ENCODE measurements at regions not wholly inside any gene's neighbourhood (a gene's known extent, or its start where the extent isn't known, plus 50 kb on each side); places are given as distances from the start of the nearest gene placed in this dataset.
A peak's percentile ranks its signal among the peaks of the same experiment; 100 is the strongest.

DNA sequence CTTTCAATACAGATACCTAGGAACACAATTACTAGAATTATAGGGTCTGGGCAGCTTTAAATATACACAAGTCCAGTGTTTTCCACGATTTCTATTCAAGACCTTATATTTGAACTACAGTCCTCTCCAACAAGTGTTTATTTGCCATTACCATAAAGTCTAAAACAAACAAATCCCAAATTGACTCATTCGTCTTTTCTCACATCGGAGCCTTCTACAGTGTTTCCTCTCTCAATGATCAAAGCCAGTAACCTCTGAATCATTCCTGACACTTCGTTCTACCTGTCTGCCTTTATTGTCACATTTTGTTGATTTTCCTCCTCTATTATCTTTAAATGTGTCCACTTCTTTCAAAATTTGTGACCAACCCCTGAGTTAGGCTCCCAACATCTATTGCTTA is 1356.5 kb upstream of the SLC10A2 start:
- peak; percentile 32 for DNase-seq (ENCODE audit: low spot score)

DNA sequence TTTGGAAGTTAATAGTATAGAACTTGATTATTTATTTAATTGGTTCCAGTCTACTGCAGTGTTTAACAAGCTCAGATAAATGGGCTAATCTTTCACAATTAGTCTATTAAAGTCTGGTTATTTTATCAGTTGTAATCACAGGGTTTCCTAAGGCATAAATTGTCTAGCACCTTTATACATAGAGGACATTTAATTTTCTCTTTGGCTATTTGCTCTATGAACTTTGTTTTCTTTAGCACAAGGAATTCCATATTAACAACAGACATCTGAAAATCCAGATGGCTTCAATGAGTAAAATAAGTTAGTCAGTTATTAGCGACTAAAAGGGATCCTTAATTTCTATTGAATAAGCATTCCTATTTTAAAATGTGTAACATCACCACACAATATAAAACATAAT is 1350.8 kb upstream of the SLC10A2 start:
- no peak for DNase-seq (ENCODE audit: low spot score)

- peak; percentile 41 for DNase-seq (ENCODE audit: low spot score)
Observed at GRCh38 chr13:104414771-104415170, 1348.6 kb upstream of the SLC10A2 start.

GRCh38 chr13:104414181-104414580 is 1348.0 kb upstream of the SLC10A2 start:
- DNase-seq (ENCODE audit: low spot score), result no peak

- no peak for DNase-seq (ENCODE audit: low spot score)
Observed at GRCh38 chr13:104411141-104411765, 1345.0 kb upstream of the SLC10A2 start.

DNA sequence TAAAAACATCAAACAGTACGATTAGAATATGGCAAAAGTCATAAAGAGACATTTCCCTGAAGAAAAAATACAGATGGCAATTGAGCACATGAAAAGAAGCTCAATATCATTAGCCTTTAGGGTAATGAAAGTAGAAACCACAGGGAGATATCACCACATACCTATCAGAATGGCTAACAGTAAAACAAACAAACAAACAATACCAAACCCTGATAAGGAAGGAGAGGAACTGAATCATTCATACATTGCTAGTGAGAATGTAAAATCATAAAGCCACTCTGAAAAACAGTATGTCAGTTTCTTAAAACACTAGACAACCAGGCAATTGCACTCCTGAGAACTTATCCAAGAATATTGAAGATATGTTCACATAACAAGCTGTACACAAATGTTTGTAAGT is 1342.5 kb upstream of the SLC10A2 start:
- no peak for DNase-seq (ENCODE audit: low spot score)

GRCh38 chr13:104404325-104404724 is 1338.1 kb upstream of the SLC10A2 start:
- DNase-seq (ENCODE audit: low spot score), result no peak

DNA sequence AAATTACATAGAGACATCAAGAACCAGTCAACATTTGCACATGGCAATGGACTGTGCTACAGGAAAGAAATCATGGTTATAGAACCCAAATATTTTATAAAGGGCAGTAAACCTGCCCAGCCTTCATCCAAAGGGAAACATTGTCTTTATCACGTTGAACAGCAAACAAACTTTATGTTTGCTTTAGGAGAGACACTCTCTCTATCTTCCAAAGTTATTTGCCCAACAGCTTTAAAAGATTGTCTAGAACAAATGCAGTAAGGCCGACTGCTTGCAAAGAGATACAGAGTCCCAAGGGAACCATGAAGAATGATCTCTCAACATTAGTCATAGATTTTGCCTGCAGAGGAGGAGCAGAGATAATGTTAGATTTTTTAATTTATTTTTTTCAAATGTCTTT is 1323.5 kb upstream of the SLC10A2 start:
- no peak for DNase-seq (ENCODE audit: low spot score)

DNA sequence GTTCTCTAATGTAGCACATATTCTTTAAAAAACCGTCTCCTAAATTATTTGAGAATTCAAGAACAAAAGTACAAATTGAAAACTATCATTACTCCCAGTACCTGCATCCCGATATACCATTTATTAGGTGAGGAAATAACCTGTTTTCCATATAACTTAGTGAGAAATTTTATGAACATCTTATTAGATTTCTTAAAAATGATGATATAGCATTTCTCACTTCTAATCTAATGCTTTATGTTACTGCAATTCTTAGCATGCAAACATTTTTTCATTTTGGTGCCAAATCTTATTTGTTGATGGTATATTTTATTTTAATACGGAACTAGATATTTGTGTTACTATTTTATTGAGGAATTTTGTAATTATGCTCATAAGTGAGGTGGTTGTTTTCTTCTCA is 1321.3 kb upstream of the SLC10A2 start:
- DNase-seq (ENCODE audit: low spot score), result no peak

GRCh38 chr13:104385404-104385803 is 1319.2 kb upstream of the SLC10A2 start:
- peak; percentile 74 for DNase-seq (ENCODE audit: low spot score)

DNA sequence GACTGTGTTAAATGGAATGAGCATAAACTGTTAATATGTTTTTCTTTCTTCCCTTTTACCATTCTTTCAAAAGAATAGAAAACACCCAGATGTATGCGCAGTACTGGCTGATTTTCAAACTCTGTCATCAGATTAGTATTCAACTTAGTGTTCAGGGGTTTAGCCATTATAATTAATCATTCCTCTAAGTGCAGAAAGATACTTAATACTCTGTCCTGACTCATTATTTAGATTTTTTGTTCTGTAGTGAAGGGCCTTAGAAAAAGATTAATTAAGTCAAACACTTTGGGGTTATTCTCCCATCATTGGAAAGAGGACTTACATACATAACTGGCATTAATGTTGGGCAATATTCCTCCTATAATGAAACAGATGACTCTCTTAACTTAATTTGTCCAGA is 1316.7 kb upstream of the SLC10A2 start:
- DNase-seq (ENCODE audit: low spot score), result peak; percentile 76

GRCh38 chr13:104376588-104376987 is 1310.4 kb upstream of the SLC10A2 start:
- DNase-seq (ENCODE audit: low spot score), result no peak

- DNase-seq (ENCODE audit: low spot score), result no peak
Observed at GRCh38 chr13:104375614-104376013, 1309.4 kb upstream of the SLC10A2 start.

GRCh38 chr13:104372095-104372655 is 1306.0 kb upstream of the SLC10A2 start:
- no peak for DNase-seq (ENCODE audit: low spot score)

- DNase-seq (ENCODE audit: low spot score), result no peak
Observed at GRCh38 chr13:104365430-104365829, 1299.2 kb upstream of the SLC10A2 start.

- DNase-seq (ENCODE audit: low spot score), result no peak
Observed at GRCh38 chr13:104357672-104358354, 1291.6 kb upstream of the SLC10A2 start.

DNA sequence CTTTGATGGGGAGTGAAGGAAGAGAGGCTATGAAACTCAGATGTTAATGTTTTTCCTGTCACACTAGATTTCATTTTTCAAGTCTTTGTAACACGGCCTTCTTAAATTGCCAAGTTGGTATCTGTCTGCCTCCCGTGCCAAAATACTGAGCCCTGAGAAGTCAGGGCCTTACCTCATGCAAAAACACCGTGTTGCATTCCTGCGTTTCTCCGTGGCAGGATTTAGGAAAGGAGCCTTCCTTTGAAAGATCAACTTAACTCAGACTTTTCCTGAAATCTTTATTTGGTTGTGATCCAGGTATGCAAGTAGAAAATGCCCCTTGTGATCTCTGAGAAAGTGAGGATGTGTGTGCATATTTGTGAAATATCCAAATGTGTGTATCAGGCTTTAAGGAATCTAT is 1291.0 kb upstream of the SLC10A2 start:
- DNase-seq (ENCODE audit: low spot score), result peak; percentile 64

DNA sequence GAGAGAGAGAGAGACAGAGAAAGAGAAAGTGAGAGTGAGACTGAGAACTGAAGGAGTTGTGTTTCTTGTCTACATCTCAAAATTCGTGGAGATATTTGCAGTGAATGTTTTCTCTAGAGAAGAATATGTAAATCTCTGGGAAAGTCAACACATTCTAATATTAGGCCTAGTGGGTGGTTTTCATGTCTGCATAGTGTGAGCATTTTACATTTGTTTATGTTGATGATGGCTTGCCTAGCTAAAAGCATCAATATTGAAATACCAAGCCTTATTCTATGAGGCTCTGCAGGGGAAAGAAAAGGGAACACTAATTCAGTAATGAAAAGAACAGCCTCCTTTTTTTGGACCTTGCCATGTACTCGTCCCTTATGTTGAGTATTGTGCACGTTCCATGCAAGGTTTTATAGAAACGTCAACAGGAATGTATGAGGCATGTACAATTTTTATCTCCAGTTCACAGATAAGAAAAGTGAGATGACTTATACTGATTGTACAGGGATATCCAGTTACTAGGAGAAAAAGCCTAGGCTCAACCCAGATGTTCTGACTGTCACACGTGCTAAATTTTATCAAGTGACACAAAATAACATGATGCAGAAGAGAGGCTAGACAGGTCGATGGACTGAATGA is 1288.9 kb upstream of the SLC10A2 start:
- no peak for DNase-seq (ENCODE audit: low spot score)

DNA sequence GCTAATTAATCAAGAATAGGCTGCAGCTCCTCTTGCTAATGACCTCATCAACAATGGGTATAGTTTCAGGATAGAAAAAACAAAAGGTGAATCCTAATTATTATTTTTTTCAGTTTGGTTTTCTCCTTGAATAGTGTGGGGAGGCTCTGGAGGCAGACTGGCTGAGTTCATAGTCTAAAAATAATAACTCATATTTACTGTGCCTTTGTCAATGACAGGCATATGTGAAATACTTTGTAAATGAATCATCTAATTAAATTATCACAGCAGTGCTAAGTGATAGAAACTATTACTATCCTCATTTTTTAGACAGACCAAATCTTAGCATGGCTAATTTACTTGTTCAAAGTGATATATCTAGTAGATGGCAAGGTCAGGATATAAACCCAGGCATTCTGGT is 1261.0 kb upstream of the SLC10A2 start:
- peak; percentile 38 for DNase-seq (ENCODE audit: low spot score)

- DNase-seq (ENCODE audit: low spot score), result no peak
Observed at GRCh38 chr13:104326523-104326922, 1260.3 kb upstream of the SLC10A2 start.

- no peak for DNase-seq (ENCODE audit: low spot score)
Observed at GRCh38 chr13:104321756-104322155, 1255.5 kb upstream of the SLC10A2 start.

DNA sequence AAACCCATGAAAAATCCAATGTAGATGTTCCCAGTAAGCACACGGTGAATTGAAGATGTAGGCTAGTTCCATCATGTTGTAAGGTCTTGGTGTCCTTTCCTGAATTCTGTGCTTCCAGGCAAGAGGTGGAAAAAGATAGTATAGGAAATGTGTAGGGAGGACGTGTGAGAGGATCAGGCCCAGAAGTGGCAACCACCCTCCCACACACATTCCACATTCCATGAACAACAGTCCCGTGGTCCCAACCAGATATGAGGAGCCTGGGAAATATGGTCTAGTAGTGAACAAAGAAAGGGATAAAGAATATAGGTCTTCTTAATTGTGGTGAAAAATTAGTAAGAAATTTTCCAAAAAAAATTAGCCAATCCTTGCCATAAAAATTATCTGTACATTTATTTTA is 1254.2 kb upstream of the SLC10A2 start:
- DNase-seq (ENCODE audit: low spot score), result no peak

DNA sequence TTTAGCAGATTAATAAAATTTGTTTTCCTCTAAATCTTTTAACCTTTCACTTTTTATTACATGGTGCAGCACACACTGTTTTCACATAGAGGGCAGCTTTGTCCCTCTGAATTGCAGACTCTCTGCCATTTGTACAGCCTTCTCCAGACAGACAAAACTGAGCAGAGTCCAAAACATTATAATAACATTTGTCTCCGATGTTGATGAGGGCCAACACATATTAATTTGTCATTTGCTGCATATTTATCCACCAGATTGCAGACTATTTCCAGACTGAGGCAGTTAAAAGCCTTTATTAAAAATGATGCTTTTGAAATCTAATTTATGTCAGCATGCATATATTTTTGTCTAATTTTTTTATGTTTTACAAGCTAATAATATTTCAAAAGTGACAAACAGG is 1251.9 kb upstream of the SLC10A2 start:
- peak; percentile 67 for DNase-seq (ENCODE audit: low spot score)

Data from kidney tubule cell (primary cell).